ENCODE measurements at regions not wholly inside any gene's neighbourhood (a gene's known extent, or its start where the extent isn't known, plus 50 kb on each side); places are given as distances from the start of the nearest gene placed in this dataset.

- DNase-seq, result no peak
Observed at GRCh38 chr10:105718207-105718995, 1077.3 kb downstream of the SORCS3 start.

- no peak for DNase-seq
Observed at GRCh38 chr10:105714728-105715127, 1073.6 kb downstream of the SORCS3 start.

GRCh38 chr10:105707603-105708002 is 1066.5 kb downstream of the SORCS3 start:
- DNase-seq, result no peak

GRCh38 chr10:105706281-105707026 is 1065.4 kb downstream of the SORCS3 start:
- DNase-seq, result no peak

GRCh38 chr10:105702211-105702610 is 1061.1 kb downstream of the SORCS3 start:
- DNase-seq, result no peak

- DNase-seq, result no peak
Observed at GRCh38 chr10:105700218-105700617, 1059.1 kb downstream of the SORCS3 start.

GRCh38 chr10:105699504-105699903 is 1058.4 kb downstream of the SORCS3 start:
- no peak for DNase-seq

GRCh38 chr10:105698592-105698991 is 1057.5 kb downstream of the SORCS3 start:
- no peak for DNase-seq

GRCh38 chr10:105697290-105697780 is 1056.2 kb downstream of the SORCS3 start:
- no peak for DNase-seq

- DNase-seq, result no peak
Observed at GRCh38 chr10:105691811-105692210, 1050.7 kb downstream of the SORCS3 start.

GRCh38 chr10:105682911-105683310 is 1041.8 kb downstream of the SORCS3 start:
- DNase-seq, result no peak

GRCh38 chr10:105681051-105681450 is 1040.0 kb downstream of the SORCS3 start:
- no peak for DNase-seq

- no peak for DNase-seq
Observed at GRCh38 chr10:105679781-105680180, 1038.7 kb downstream of the SORCS3 start.

- DNase-seq, result no peak
Observed at GRCh38 chr10:105675333-105675732, 1034.2 kb downstream of the SORCS3 start.

GRCh38 chr10:105674448-105674847 is 1033.4 kb downstream of the SORCS3 start:
- DNase-seq, result no peak

GRCh38 chr10:105658696-105659095 is 1017.6 kb downstream of the SORCS3 start:
- DNase-seq, result no peak

- no peak for DNase-seq
Observed at GRCh38 chr10:105656856-105657255, 1015.8 kb downstream of the SORCS3 start.

- DNase-seq, result no peak
Observed at GRCh38 chr10:105650306-105650705, 1009.2 kb downstream of the SORCS3 start.

GRCh38 chr10:105647354-105647753 is 1006.3 kb downstream of the SORCS3 start:
- DNase-seq, result no peak

GRCh38 chr10:105644978-105645377 is 1003.9 kb downstream of the SORCS3 start:
- no peak for DNase-seq

- no peak for DNase-seq
Observed at GRCh38 chr10:105644559-105644958, 1003.5 kb downstream of the SORCS3 start.

- no peak for DNase-seq
Observed at GRCh38 chr10:105644091-105644490, 1003.0 kb downstream of the SORCS3 start.

GRCh38 chr10:105643660-105644059 is 1002.6 kb downstream of the SORCS3 start:
- no peak for DNase-seq

GRCh38 chr10:105634281-105634680 is 993.2 kb downstream of the SORCS3 start:
- no peak for DNase-seq
